Neuron (in vitro differentiated cells): ENCODE measurements at regions not wholly inside any gene's neighbourhood (a gene's known extent, or its start where the extent isn't known, plus 50 kb on each side); places are given as distances from the start of the nearest gene placed in this dataset.

ENCODE experiments used
- H2AFZ ChIP-seq: one replicate; pipeline ENCODE4 v1.6.1; 2013; ENCODE audit warnings: low read depth, mild to moderate bottlenecking, inconsistent platforms, low read length, moderate library complexity
- H3K27me3 ChIP-seq: one replicate; pipeline ENCODE4 v1.6.1; 2013; ENCODE audit warnings: low read length; ENCODE audit not compliant: insufficient read depth
- H3K36me3 ChIP-seq: one replicate; pipeline ENCODE4 v1.6.1; 2013; ENCODE audit warnings: low read length; ENCODE audit not compliant: insufficient read depth
- H3K4me1 ChIP-seq: one replicate; pipeline ENCODE4 v1.6.1; 2013; ENCODE audit warnings: low read length; ENCODE audit not compliant: insufficient read depth
- H3K4me3 ChIP-seq: 2 replicates; pipeline ENCODE4 v1.5.1; 2013; ENCODE audit warnings: mild to moderate bottlenecking, low read length, moderate library complexity
- H3K9me3 ChIP-seq: one replicate; pipeline ENCODE4 v1.6.1; 2013; ENCODE audit warnings: low read length

DNA sequence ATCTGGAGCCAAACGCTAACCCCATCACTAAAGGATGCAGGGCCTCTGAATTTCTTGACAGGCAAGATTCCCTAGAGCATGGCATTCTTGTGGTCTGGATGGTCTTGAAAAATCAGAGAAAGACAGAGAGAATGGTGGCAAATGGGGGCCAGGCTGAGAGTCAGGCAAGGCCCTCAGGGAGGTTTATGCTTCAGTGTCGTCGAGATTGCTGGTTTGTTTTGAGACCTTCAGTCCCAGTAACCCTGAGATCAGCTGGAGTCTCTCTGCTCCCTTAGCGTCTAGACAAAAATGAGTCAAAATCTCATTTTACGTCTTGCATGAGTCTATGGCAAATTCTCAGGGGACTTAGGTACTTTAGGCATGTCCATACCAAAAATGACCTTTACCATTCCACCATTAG lies 539.3 kb downstream of the SOX6 start:
- no peaks in the 10 kb centered on the region for H3K27me3 ChIP-seq
- no peak overlapping the region for H3K4me3 ChIP-seq
- H3K9me3 ChIP-seq, result no peaks in the 10 kb centered on the region
- no peak overlapping the region for H2AFZ ChIP-seq
- no peaks in the 10 kb centered on the region for H3K36me3 ChIP-seq
- no peaks in the 10 kb centered on the region for H3K4me1 ChIP-seq

- H3K4me1 ChIP-seq, result no peaks in the 10 kb centered on the region
- no peak overlapping the region for H3K4me3 ChIP-seq
- H2AFZ ChIP-seq, result no peak overlapping the region
- H3K9me3 ChIP-seq, result no peaks in the 10 kb centered on the region
- no peaks in the 10 kb centered on the region for H3K27me3 ChIP-seq
- no peaks in the 10 kb centered on the region for H3K36me3 ChIP-seq
Measured at GRCh38 chr11:15818132-15818842, 538.1 kb downstream of the SOX6 start.

- H2AFZ ChIP-seq, result no peak overlapping the region
- H3K4me3 ChIP-seq, result no peak overlapping the region
- no peaks in the 10 kb centered on the region for H3K9me3 ChIP-seq
- no peaks in the 10 kb centered on the region for H3K27me3 ChIP-seq
- H3K4me1 ChIP-seq, result no peaks in the 10 kb centered on the region
- H3K36me3 ChIP-seq, result no peaks in the 10 kb centered on the region
Measured at GRCh38 chr11:15819679-15820286, 536.6 kb downstream of the SOX6 start.

- H3K9me3 ChIP-seq, result no peaks in the 10 kb centered on the region
- no peaks in the 10 kb centered on the region for H3K4me1 ChIP-seq
- H3K27me3 ChIP-seq, result peaks cover 2% of the 10 kb centered on the region
- no peak overlapping the region for H3K4me3 ChIP-seq
- H3K36me3 ChIP-seq, result no peaks in the 10 kb centered on the region
- no peak overlapping the region for H2AFZ ChIP-seq
Measured at GRCh38 chr11:15821451-15821850, 534.9 kb downstream of the SOX6 start.

DNA sequence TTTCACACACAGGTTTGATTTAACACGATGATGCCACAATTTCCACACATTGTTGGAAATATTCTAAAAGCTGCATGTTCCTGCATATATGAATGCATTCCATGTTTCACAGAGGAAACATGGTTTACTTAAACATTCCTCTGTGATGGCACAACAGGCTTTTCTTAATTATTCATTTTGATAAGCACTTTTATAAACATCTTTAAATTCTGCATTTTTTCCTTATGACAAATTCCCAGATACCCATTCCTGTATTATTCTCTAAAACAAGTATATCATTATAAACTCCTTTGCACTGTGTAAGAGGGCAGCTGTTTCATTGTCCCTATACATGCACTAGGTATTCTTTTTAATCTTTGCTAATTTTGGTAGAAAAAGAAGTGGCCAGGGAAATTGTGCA lies 532.3 kb downstream of the SOX6 start:
- no peak overlapping the region for H2AFZ ChIP-seq
- H3K9me3 ChIP-seq, result no peaks in the 10 kb centered on the region
- no peaks in the 10 kb centered on the region for H3K36me3 ChIP-seq
- H3K4me1 ChIP-seq, result no peaks in the 10 kb centered on the region
- peaks cover 2% of the 10 kb centered on the region for H3K27me3 ChIP-seq
- H3K4me3 ChIP-seq, result no peak overlapping the region

DNA sequence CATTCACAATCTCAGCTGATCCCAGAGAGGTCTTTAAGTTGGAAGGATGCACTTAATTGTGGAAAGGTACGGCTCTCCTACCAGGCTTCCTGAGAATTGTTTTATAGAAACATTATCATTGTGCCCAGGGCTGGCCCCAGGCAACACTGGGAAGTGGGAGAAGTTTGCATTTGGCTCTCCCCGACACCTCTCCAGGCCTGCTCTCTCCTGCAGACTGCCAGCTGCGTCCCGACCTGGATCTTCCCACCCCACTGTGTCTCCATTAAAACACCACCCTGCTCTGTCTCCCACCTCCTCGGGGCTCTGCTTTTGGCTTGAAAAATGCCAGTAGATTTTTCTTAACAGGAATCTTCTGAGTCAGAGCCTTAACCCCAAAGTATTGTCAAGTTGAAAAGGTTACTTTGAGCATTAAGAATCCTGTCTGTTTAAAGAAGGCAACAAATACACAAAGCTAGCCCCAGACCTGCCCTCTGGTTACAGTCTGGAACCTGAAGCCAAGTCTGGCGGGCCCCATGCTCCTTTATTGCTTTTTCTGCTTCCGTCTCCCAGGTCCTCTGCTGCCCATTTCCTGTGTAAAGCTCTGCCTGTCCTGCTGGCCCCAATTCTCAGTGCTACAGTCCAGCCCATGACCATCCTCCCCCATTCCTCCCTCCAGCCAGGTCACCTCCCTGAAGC lies 530.2 kb downstream of the SOX6 start:
- Histone ChIP-seq H3K9me3 (no peaks in the 10 kb centered on the region), H2AFZ (no peak overlapping the region), H3K4me1 (no peaks in the 10 kb centered on the region), H3K4me3 (no peak overlapping the region), H3K27me3 (peaks cover 2% of the 10 kb centered on the region), H3K36me3 (no peaks in the 10 kb centered on the region)

- no peak overlapping the region for H3K4me3 ChIP-seq
- H3K27me3 ChIP-seq, result peaks cover 2% of the 10 kb centered on the region
- no peaks in the 10 kb centered on the region for H3K36me3 ChIP-seq
- no peaks in the 10 kb centered on the region for H3K9me3 ChIP-seq
- H3K4me1 ChIP-seq, result no peaks in the 10 kb centered on the region
- H2AFZ ChIP-seq, result no peak overlapping the region
Measured at GRCh38 chr11:15826826-15827225, 529.5 kb downstream of the SOX6 start.

- Histone ChIP-seq H2AFZ (no peak overlapping the region), H3K36me3 (no peaks in the 10 kb centered on the region), H3K4me1 (no peaks in the 10 kb centered on the region)
Measured at GRCh38 chr11:15828215-15828853, 528.0 kb downstream of the SOX6 start.

DNA sequence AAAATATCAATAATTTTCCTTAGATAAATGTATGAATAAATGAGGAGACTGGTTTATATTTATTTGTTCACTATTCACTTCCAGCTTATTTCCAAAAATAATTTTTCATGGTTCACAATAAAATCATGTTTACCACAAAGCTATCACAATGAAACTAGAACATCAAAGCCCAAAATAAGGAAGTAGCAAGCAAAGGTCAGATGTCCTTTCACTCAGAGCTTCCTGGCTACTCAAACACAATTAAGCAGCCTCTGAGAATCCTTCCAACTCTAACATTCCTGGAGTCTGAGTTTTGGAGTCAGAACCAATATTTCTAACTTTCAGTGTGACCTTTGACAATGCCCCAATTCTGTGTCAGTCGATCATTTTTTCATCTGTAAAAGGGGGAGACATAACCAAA lies 527.0 kb downstream of the SOX6 start:
- Histone ChIP-seq H3K4me1 (no peaks in the 10 kb centered on the region), H3K36me3 (no peaks in the 10 kb centered on the region), H3K27me3 (peaks cover 2% of the 10 kb centered on the region), H2AFZ (no peak overlapping the region), H3K9me3 (no peaks in the 10 kb centered on the region), H3K4me3 (no peak overlapping the region)

More at GRCh38 chr11:15828215-15828853, 528.0 kb downstream of the SOX6 start:
- H3K9me3 ChIP-seq, result no peaks in the 10 kb centered on the region
- H3K27me3 ChIP-seq, result peaks cover 2% of the 10 kb centered on the region
- no peak overlapping the region for H3K4me3 ChIP-seq

DNA sequence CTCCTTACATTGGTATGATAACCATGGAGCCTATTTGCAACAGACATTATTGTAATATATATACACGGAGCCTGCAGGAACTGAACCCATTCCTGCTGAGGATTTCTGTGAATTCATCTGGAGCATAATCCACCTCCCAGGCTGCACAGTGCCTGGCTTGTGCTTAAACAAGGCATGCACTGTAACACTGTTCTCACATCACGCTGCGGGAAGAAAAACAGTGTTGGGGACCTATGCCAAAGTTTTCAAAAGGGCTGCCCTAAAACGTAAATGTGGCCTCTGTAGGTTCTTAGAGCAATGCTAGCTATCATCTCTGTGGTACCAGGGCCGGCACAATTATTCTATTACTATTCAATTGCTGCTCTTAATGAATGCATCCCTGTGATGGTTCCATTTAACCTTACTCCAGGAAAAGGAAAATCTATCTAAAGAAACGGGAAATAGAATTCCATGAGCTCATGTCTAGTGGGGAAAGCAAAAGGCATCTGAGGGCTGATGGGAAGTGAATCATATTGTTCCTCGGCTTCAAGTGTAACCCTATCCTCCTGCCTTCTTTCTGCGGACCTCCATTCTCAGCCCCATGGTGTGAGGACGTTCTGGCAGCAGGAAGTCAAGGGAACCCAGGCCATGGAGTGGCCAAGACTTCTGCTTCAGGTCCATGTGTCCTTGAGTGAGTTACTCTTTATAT lies 525.5 kb downstream of the SOX6 start:
- no peak overlapping the region for H3K4me3 ChIP-seq
- no peaks in the 10 kb centered on the region for H3K4me1 ChIP-seq
- no peaks in the 10 kb centered on the region for H3K36me3 ChIP-seq
- no peaks in the 10 kb centered on the region for H3K27me3 ChIP-seq
- no peak overlapping the region for H2AFZ ChIP-seq
- H3K9me3 ChIP-seq, result no peaks in the 10 kb centered on the region

GRCh38 chr11:15835788-15836411 lies 520.4 kb downstream of the SOX6 start:
- Histone ChIP-seq H3K4me1 (no peaks in the 10 kb centered on the region), H3K9me3 (no peaks in the 10 kb centered on the region), H3K36me3 (no peaks in the 10 kb centered on the region), H2AFZ (no peak overlapping the region), H3K27me3 (no peaks in the 10 kb centered on the region), H3K4me3 (no peak overlapping the region)

- Histone ChIP-seq H3K27me3 (no peaks in the 10 kb centered on the region), H3K9me3 (no peaks in the 10 kb centered on the region), H3K4me3 (no peak overlapping the region), H3K4me1 (no peaks in the 10 kb centered on the region), H2AFZ (no peak overlapping the region), H3K36me3 (no peaks in the 10 kb centered on the region)
Measured at GRCh38 chr11:15836795-15837194, 519.6 kb downstream of the SOX6 start.
